GOT3 (cell line): ENCODE measurements at regions not wholly inside any gene's neighbourhood (a gene's known extent, or its start where the extent isn't known, plus 50 kb on each side); places are given as distances from the start of the nearest gene placed in this dataset.

Source experiments
- DNase-seq: peaks from one replicate; lab custom pipeline; 2025; ENCODE audit warnings: mixed read lengths; lab: John Stamatoyannopoulos, UW

- DNase-seq: no peak
Observed at GRCh38 chr21:41632748-41633475, 125.0 kb upstream of the TMPRSS2 start.

- DNase-seq: no peak
Observed at GRCh38 chr21:41631564-41632461, 123.9 kb upstream of the TMPRSS2 start.

DNA sequence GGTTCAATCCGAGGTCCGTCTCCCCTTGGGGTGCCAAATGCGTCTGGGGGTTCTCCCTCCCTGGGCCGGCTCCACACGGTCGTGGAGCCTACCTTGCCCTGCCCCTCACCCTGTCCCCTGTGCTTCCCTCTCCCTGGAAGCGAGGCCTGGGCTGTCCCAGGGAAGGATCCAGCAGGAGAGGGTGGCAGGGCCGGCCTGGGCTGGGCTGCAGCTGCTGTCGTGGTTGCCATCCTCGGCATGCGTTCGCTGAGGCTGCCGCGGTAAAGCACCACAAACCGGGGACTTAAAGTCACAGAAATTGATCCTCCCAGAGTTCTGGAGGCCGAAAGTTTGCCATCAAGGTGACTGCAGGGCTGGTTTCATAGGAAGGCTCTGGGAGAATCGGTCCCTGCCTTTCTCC is 123.0 kb upstream of the TMPRSS2 start:
- DNase-seq: no peak

DNA sequence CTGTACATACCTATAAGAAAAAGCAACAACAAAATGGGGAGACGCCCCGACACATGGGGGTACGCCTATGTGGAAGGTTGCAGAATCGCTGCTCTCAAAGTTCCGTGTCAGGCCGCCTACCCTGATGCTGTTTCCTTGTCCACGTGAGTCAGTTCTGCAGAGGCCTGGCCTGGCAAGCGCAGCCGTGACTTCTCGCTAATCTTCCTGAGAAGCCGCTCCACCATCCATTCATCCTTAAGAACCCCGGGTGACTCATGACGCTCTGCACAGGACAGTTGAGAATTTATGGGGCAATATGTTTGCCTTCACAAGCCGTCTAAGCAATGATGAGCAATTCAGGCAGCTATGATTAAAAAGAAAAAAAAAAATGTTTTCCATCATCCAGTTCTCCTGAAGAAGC is 122.3 kb upstream of the TMPRSS2 start:
- DNase-seq: peak; percentile 64

GRCh38 chr21:41628256-41628655 is 120.3 kb upstream of the TMPRSS2 start:
- no peak for DNase-seq

GRCh38 chr21:41627428-41627827 is 119.5 kb upstream of the TMPRSS2 start:
- DNase-seq: no peak

GRCh38 chr21:41626021-41626420 is 118.1 kb upstream of the TMPRSS2 start:
- DNase-seq: no peak

GRCh38 chr21:41625428-41625827 is 117.5 kb upstream of the TMPRSS2 start:
- no peak for DNase-seq

GRCh38 chr21:41624674-41625310 is 116.8 kb upstream of the TMPRSS2 start:
- no peak for DNase-seq

DNA sequence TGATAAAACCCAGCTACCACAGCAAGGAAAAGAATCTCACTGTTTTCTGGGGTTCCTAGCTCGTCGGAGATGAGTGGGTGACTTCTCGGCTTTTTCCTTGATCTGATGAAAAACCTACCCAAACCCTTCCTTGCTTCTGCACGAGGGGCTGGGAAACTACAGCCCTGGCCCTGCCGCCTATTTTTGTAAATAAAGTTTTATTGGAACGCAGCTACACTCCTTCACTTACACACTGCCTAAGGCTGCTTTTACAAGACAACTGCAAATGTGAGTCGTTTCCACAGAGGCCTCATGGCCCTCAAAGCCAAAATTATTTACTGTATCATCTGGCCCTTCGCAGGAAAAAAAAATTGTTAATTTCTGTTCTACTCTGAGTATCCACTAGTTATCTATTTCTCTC is 116.0 kb upstream of the TMPRSS2 start:
- DNase-seq: no peak

- DNase-seq: no peak
Observed at GRCh38 chr21:41622831-41623548, 115.0 kb upstream of the TMPRSS2 start.

DNA sequence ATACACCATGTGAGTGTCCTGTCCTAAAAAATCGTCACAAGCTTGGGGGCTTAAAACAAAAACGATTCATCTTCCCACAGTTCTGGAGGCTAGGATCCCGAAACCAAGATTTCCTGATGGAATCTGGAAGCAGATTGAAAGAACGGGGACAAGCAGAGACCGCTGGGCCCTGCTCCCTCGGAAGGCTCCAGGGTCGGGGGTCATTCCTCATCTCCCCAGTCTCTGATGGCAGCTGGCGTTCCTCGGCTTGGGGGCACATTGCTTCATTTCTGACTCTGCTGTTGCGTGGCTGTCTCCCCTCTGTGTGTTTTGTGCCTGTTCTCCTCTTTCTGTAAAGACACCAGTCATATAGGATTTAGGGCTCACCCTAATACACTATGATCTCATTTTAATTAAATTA is 114.2 kb upstream of the TMPRSS2 start:
- DNase-seq: no peak

GRCh38 chr21:41621513-41621912 is 113.6 kb upstream of the TMPRSS2 start:
- no peak for DNase-seq

DNA sequence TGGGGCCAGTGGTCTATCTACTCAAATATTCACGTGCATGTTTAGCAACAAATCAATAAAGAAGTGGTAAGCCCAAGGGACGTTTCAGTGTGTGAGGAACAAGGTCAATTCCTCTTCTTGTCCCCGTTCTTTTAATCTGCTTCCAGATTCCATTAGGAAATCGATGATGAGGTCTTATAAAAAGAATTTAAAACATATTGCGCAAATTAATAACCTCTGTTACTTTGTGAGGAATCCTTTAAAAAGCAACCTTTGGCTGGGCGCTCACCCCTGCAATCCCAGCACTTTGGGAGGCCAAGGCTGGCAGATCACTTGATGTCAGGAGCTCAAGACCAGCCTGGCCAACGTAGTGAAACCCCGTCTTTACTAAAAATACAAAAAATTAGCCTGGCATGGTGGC is 113.0 kb upstream of the TMPRSS2 start:
- no peak for DNase-seq

- DNase-seq: no peak
Observed at GRCh38 chr21:41620541-41620940, 112.6 kb upstream of the TMPRSS2 start.

- no peak for DNase-seq
Observed at GRCh38 chr21:41616031-41616591, 108.2 kb upstream of the TMPRSS2 start.

DNA sequence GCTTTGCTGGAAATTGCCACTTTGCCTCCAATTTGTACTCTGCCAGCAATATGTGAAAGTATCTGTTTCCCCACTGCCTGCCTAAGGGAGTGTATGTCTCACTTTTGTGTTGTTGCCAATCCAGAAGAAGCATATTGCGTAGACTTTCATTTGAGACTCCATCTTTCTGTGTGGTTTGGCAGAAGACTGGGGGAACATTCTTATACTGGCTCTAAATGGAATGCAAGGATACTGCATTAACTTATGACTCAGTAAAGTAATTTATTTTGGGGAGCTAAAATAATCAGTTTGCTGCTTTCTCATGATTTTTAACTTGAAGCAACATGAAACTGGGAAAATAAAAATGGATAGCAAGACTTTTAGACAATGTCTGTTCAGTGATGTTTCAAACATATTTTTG is 107.7 kb upstream of the TMPRSS2 start:
- no peak for DNase-seq

DNA sequence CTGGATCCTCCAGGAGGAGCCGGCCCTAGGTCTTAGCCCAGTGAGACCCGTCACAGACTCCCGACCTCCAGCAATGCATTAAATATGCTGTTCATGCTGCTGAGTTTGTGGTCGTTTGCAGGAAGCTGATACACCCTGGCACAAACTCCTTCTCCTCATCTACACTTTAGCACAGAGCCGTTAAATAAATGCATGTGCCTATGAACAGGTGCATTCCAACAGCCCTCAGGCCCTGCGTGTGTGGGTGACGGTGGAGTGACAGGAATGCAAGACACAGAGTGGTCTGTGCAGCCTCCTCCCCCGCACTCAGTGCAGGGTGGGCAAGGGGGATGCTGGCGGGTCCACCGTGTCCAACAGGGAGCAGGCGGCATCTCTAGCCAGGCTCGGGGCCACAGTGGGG is 106.6 kb upstream of the TMPRSS2 start:
- no peak for DNase-seq

- no peak for DNase-seq
Observed at GRCh38 chr21:41613533-41613909, 105.6 kb upstream of the TMPRSS2 start.

- DNase-seq: peak; percentile 64
Observed at GRCh38 chr21:41612674-41613532, 104.9 kb upstream of the TMPRSS2 start.
